ENCODE measurements at regions not wholly inside any gene's neighbourhood (a gene's known extent, or its start where the extent isn't known, plus 50 kb on each side); places are given as distances from the start of the nearest gene placed in this dataset.

DNA sequence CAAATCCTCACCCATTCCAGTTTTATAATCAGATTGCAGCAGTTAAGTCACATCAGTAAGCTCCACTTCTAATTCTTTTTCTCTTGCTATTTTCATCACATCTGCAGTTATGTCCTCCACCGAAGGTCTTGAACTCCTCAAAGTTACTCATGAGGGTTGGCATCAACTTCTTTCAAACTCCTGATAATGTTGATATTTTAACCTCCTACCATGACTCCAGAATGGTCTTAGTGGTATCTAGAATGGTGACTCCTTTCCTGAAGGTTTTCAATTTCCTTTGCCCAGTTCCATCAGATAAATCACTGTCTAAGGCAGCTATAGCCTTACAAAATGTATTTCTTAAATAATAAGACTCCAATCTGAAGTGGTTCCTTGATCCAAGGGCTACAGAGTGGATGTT, 53.8 kb upstream of the EDIL3 start:
- Histone ChIP-seq H3K27ac (ENCODE audit: low read depth, low read length) (no peak overlapping the region), H3K4me1 (ENCODE audit: control insufficient read depth in 1 of 2, insufficient read depth in 2 of 2, low read length in 2 of 2) (peaks cover 23 to 25% of the 10 kb centered on the region in 2 experiments), H3K4me2 (ENCODE audit: low read length) (no peak overlapping the region), H4K20me1 (ENCODE audit: insufficient read depth) (no peaks in the 10 kb centered on the region), H2AFZ (ENCODE audit: low read depth, low read length, poor library complexity, severe bottlenecking) (no peak overlapping the region), H3K79me2 (ENCODE audit: insufficient read depth, low read length) (no peaks in the 10 kb centered on the region), H3K9me3 (ENCODE audit: control insufficient read depth in 1 of 2, insufficient read depth in 1 of 2, low read depth in 1 of 2, low read length in 2 of 2) (no peaks in the 10 kb centered on the region), H3K36me3 (ENCODE audit: control insufficient read depth in 1 of 2, insufficient read depth in 2 of 2, low read length in 2 of 2) (no peaks in the 10 kb centered on the region), H3K9me2 (ENCODE audit: insufficient read depth) (no peaks in the 10 kb centered on the region), H3K27me3 (ENCODE audit: insufficient read depth, low read length) (no peaks in the 10 kb centered on the region), H3K4me3 (replicated peaks in 1 of 2; ENCODE audit: low read depth in 1 of 2, low read length in 2 of 2) (no peak overlapping the region), H3K9ac (ENCODE audit: low read length) (no peak overlapping the region)
- DNase-seq (ENCODE audit: low read depth, low spot score) (no peak), ATAC-seq (no peak)
- intact Hi-C loops (cut with micrococcal nuclease) = no loop called here
- CTCF ChIA-PET = no interaction called here
- BruUV-seq (replicated peaks) = no TSS peak
- TF ChIP-seq REST (IDR thresholded peaks at IDR 0.05; ENCODE audit: low read depth) = no peak
- TF ChIP-seq EZH2 (IDR thresholded peaks at IDR 0.05) = no peak
- TF ChIP-seq, protein P1, sequence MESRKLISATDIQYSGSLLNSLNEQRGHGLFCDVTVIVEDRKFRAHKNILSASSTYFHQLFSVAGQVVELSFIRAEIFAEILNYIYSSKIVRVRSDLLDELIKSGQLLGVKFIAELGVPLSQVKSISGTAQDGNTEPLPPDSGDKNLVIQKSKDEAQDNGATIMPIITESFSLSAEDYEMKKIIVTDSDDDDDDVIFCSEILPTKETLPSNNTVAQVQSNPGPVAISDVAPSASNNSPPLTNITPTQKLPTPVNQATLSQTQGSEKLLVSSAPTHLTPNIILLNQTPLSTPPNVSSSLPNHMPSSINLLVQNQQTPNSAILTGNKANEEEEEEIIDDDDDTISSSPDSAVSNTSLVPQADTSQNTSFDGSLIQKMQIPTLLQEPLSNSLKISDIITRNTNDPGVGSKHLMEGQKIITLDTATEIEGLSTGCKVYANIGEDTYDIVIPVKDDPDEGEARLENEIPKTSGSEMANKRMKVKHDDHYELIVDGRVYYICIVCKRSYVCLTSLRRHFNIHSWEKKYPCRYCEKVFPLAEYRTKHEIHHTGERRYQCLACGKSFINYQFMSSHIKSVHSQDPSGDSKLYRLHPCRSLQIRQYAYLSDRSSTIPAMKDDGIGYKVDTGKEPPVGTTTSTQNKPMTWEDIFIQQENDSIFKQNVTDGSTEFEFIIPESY (IDR thresholded peaks at IDR 0.05; ENCODE audit: extremely low read depth, insufficient replicate concordance, low read length) = no peak
- no peak for TF ChIP-seq ELF1 (IDR thresholded peaks at IDR 0.05; ENCODE audit: borderline replicate concordance, low read depth)
- no peak for TF ChIP-seq RAD21 (IDR thresholded peaks at IDR 0.05; ENCODE audit: low read depth)
- no peak for TF ChIP-seq POLR2A (IDR thresholded peaks at IDR 0.05; ENCODE audit: borderline replicate concordance, extremely low read depth, insufficient read depth, insufficient read length)
- no peak for TF ChIP-seq FOSL1 (IDR thresholded peaks at IDR 0.05; ENCODE audit: low read depth)
- TF ChIP-seq POLR2AphosphoS5 (IDR thresholded peaks at IDR 0.05; ENCODE audit: low read depth, low read length) = no peak
- no peak for TF ChIP-seq EGR1 (IDR thresholded peaks at IDR 0.05; ENCODE audit: low read depth)
- TF ChIP-seq YY1 (IDR thresholded peaks at IDR 0.05; ENCODE audit: extremely low read depth, insufficient replicate concordance, low read depth, low read length) = no peak
- TF ChIP-seq CBX3 (IDR thresholded peaks at IDR 0.05; ENCODE audit: low read depth) = no peak
- TF ChIP-seq MAX (IDR thresholded peaks at IDR 0.05) = no peak
- TF ChIP-seq SP1 (IDR thresholded peaks at IDR 0.05; ENCODE audit: low read depth) = no peak
- TF ChIP-seq SIN3A (IDR thresholded peaks at IDR 0.05; ENCODE audit: low read depth) = no peak
- TF ChIP-seq TCF7L2 (IDR thresholded peaks at IDR 0.05; ENCODE audit: borderline replicate concordance, extremely low read depth, insufficient read depth, insufficient read length) = no peak
- TF ChIP-seq, protein P2, sequence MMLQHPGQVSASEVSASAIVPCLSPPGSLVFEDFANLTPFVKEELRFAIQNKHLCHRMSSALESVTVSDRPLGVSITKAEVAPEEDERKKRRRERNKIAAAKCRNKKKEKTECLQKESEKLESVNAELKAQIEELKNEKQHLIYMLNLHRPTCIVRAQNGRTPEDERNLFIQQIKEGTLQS (IDR thresholded peaks at IDR 0.05) = no peak
- TF ChIP-seq CEBPB (IDR thresholded peaks at IDR 0.05; ENCODE audit: low read depth) = no peak
- RAD21 ChIA-PET (ENCODE audit: low non-redundant PET in 1 of 2, low total read pairs in 2 of 2, uncharacterized antibody in 2 of 2, unreplicated experiment in 2 of 2) = no interaction called here
- POLR2A ChIA-PET = no interaction called here

Data from HCT116 (cell line).